ENCODE measurements at regions not wholly inside any gene's neighbourhood (a gene's known extent, or its start where the extent isn't known, plus 50 kb on each side); places are given as distances from the start of the nearest gene placed in this dataset.
"Not testable (repeated sequence)": the region's sequence is repeated elsewhere in the genome, so short reads cannot be mapped to it uniquely, and the experiment has no call there.

GRCh38 chr4:49560883-49561282, 574.8 kb downstream of the CWH43 start:
- DNase-seq: not testable (repeated sequence)

GRCh38 chr4:49570248-49570647, 584.2 kb downstream of the CWH43 start:
- DNase-seq; intact Hi-C loops (cut with DNase I): not testable (repeated sequence)

More at GRCh38 chr4:49560883-49561282, 574.8 kb downstream of the CWH43 start:
- intact Hi-C loops (cut with DNase I): not testable (repeated sequence)

DNA sequence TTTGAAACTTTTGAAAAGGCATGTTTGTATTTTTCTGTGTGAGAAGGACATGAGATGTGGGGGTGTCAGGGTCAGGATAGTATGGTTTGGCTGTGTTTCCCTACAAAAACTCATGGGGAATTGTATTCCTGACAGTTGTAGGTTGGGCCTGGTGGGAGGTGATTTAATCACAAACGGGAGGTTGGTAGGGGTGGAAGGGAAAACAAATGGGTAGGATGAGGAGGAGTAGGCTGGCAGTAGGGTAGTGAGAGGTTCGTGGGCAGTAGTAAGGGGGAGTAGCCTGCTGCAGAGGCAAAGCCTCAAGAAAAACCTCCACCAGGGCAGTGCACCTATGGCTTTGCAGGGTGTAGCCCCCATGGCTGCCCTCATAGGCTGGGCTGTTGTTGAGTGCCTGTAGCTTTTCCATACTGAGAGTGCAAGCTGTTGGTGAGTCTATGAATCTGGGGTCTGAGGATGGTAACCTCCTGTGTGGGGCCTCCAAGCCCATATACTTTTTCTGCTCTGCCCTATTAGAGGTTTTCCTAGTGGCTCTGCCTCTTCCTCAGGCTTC, 587.7 kb downstream of the CWH43 start:
- intact Hi-C loops (cut with DNase I); DNase-seq: not testable (repeated sequence)

- DNase-seq; intact Hi-C loops (cut with DNase I): not testable (repeated sequence)
Measured at GRCh38 chr4:49575250-49575649, 589.2 kb downstream of the CWH43 start.

GRCh38 chr4:49578371-49578770, 592.3 kb downstream of the CWH43 start:
- DNase-seq; intact Hi-C loops (cut with DNase I): not testable (repeated sequence)

- intact Hi-C loops (cut with DNase I); DNase-seq: not testable (repeated sequence)
Measured at GRCh38 chr4:49578899-49579298, 592.8 kb downstream of the CWH43 start.

DNA sequence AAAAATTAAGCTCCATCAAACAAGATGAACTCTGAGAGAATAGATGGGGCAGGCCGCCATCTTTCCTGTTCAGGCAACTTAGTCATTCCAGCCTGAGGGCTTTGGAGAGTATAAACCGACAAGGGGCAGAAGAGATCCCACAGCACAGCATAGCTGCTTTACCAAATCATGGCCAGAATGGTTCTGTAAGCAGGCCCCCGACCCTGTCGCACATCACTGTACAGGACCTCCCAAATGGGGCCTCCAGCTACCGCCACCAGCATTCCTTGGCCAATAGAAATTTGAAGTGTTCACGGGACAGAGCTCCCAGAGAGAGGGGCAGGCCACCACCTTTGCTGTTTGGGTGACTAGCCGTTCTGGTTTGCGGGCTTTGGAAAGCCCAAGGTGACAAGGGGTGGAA, 594.1 kb downstream of the CWH43 start:
- intact Hi-C loops (cut with DNase I); DNase-seq: not testable (repeated sequence)

DNA sequence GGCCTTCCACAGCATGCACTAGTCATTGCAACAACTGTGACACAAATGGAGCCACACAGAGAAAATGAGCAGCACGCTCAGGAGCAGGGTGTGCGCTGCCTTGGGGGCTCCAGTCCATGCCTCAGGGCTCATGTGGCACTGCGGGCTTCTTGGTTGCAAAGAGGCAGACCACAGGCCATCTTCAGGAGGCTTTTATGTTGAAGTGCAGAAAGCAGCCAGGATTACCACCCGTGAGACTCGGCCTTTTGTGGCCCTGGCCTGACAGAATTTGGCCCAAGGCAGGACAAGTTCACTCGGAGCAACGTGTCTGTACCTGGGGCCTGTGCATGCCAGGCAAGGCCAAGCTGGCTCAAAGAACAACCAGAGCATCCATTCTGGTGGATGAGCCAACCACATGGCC, 602.3 kb downstream of the CWH43 start:
- intact Hi-C loops (cut with DNase I); DNase-seq: not testable (repeated sequence)

- DNase-seq; intact Hi-C loops (cut with DNase I): not testable (repeated sequence)
Measured at GRCh38 chr4:49618436-49618835, 632.4 kb downstream of the CWH43 start.

- DNase-seq; intact Hi-C loops (cut with DNase I): not testable (repeated sequence)
Measured at GRCh38 chr4:49626478-49626877, 640.4 kb downstream of the CWH43 start.

All from head of caudate nucleus (tissue), 42 donors.